SU-DHL-6 (cell line): ENCODE measurements at regions not wholly inside any gene's neighbourhood (a gene's known extent, or its start where the extent isn't known, plus 50 kb on each side); places are given as distances from the start of the nearest gene placed in this dataset.

Experiments used
- H2AFZ ChIP-seq: fragments of 200-600 bp; sonication (generic); 2 replicates; pipeline ENCODE4 v1.6.1; 2014; ENCODE audit warnings: low read depth, mild to moderate bottlenecking, moderate library complexity, mixed read lengths, antibody characterized with exemption, low read length; ENCODE audit not compliant: severe bottlenecking
- H3F3A ChIP-seq: fragments of 200-600 bp; shearing (Covaris generic); 2 replicates; pipeline ENCODE4 v1.6.0; 2016; ENCODE audit warnings: antibody characterized with exemption, mild to moderate bottlenecking; ENCODE audit not compliant: insufficient read depth
- H3K27ac ChIP-seq: fragments of 200-600 bp; sonication (generic); 2 replicates; pipeline ENCODE4 v1.5.1; 2016; ENCODE audit warnings: low read depth, mild to moderate bottlenecking, low read length, moderate library complexity, mixed read lengths
- H3K27me3 ChIP-seq: fragments of 200-600 bp; sonication (generic), shearing (Covaris generic); 2 replicates; pipeline ENCODE4 v1.6.0; 2014; ENCODE audit warnings: mild to moderate bottlenecking, low read length
- H3K36me3 ChIP-seq: fragments of 200-600 bp; sonication (generic); 2 replicates; pipeline ENCODE4 v1.6.1; 2014; ENCODE audit warnings: mild to moderate bottlenecking, low read length, mixed read lengths
- H3K4me2 ChIP-seq: fragments of 300-600, 200-600 bp; shearing (Covaris generic), sonication (generic); 2 replicates; pipeline ENCODE4 v1.6.0; 2014; ENCODE audit warnings: low read length, low read depth, mild to moderate bottlenecking; ENCODE audit not compliant: poor library complexity, severe bottlenecking
- H3K4me3 ChIP-seq: fragments of 200-600 bp; sonication (generic); 2 replicates; pipeline ENCODE4 v1.5.1; 2014; ENCODE audit warnings: antibody characterized with exemption, low read length, mild to moderate bottlenecking, mixed read lengths; ENCODE audit not compliant: insufficient read depth, poor library complexity, severe bottlenecking
- H3K79me2 ChIP-seq: fragments of 200-600 bp; sonication (generic); 2 replicates; pipeline ENCODE4 v1.6.1; 2014; ENCODE audit warnings: mild to moderate bottlenecking, low read length, moderate library complexity; ENCODE audit not compliant: insufficient read depth
- H3K9ac ChIP-seq: fragments of 200-600 bp; sonication (generic); 2 replicates; pipeline ENCODE4 v1.7.0; 2014; ENCODE audit warnings: mild to moderate bottlenecking, low read length
- H3K9me2 ChIP-seq: fragments of 200-600 bp; sonication (generic); replicated peaks from 2 replicates; pipeline ENCODE4 v1.6.1; 2014; ENCODE audit warnings: low read length; ENCODE audit not compliant: insufficient read depth
- H3K9me3 ChIP-seq: fragments of 200-600 bp; sonication (generic); 2 replicates; pipeline ENCODE4 v1.6.1; 2014; ENCODE audit warnings: low read length, mixed read lengths; ENCODE audit not compliant: insufficient read depth
- H4K20me1 ChIP-seq: fragments of 200-600 bp; sonication (generic); 2 replicates; pipeline ENCODE4 v1.6.1; 2014; ENCODE audit warnings: low read depth, mild to moderate bottlenecking, antibody characterized with exemption, low read length, moderate library complexity, mixed read lengths
- CTCF ChIP-seq: fragments of 200-600 bp; sonication (generic); IDR thresholded peaks from one replicate; pipeline ENCODE4 v1.5.1; 2017; ENCODE audit warnings: antibody characterized with exemption, mild to moderate bottlenecking, low read length, moderate library complexity; ENCODE audit not compliant: insufficient read depth, poor library complexity, severe bottlenecking
- EZH2phosphoT487 ChIP-seq: fragments of 200-600 bp; sonication (generic), shearing (Covaris generic); conservative IDR thresholded peaks from 2 replicates; pipeline ENCODE4 v1.6.1; 2018; ENCODE audit warnings: mild to moderate bottlenecking, antibody characterized with exemption, low read length, moderate library complexity, mixed read lengths

GRCh38 chr5:109956884-109957283, 267.2 kb downstream of the MAN2A1 start:
- Histone ChIP-seq H3F3A (no peaks in the 10 kb centered on the region), H3K27me3 (no peaks in the 10 kb centered on the region), H3K79me2 (no peaks in the 10 kb centered on the region), H3K9me2 (no peaks in the 10 kb centered on the region), H3K36me3 (no peaks in the 10 kb centered on the region), H3K9ac (no peak overlapping the region), H4K20me1 (no peaks in the 10 kb centered on the region), H2AFZ (no peak overlapping the region), H3K4me3 (no peak overlapping the region), H3K9me3 (no peaks in the 10 kb centered on the region), H3K4me2 (no peak overlapping the region), H3K27ac (no peak overlapping the region)
- TF ChIP-seq EZH2phosphoT487 (no peak), CTCF (no peak)

DNA sequence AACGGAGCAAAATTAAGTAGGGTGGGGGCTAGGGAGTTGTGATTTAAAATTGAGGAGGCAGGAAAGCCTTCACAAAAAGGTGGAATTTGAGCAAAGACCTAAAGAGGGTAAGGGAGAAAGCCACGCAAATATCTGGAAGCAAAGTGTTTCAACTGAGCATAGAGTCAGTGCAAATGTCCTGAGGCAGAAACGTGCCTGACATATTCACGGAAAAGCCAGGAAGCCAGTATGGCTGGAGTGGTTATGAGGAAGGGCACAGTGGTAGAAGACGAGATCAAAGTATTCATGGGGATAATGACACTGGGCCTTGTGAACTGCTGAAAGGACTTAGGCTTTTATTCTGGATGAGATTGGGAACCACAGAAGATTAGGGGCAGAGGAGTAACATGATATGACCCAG, 268.4 kb downstream of the MAN2A1 start:
- H3K27ac ChIP-seq, result no peak overlapping the region
- no peak overlapping the region for H2AFZ ChIP-seq
- no peaks in the 10 kb centered on the region for H3K9me3 ChIP-seq
- TF ChIP-seq EZH2phosphoT487 (no peak), CTCF (no peak)
- H3K9ac ChIP-seq, result no peak overlapping the region
- no peaks in the 10 kb centered on the region for H4K20me1 ChIP-seq
- no peaks in the 10 kb centered on the region for H3K79me2 ChIP-seq
- H3K4me2 ChIP-seq, result no peak overlapping the region
- no peaks in the 10 kb centered on the region for H3K36me3 ChIP-seq
- no peaks in the 10 kb centered on the region for H3F3A ChIP-seq
- no peaks in the 10 kb centered on the region for H3K27me3 ChIP-seq
- H3K4me3 ChIP-seq, result no peak overlapping the region
- H3K9me2 ChIP-seq, result no peaks in the 10 kb centered on the region

DNA sequence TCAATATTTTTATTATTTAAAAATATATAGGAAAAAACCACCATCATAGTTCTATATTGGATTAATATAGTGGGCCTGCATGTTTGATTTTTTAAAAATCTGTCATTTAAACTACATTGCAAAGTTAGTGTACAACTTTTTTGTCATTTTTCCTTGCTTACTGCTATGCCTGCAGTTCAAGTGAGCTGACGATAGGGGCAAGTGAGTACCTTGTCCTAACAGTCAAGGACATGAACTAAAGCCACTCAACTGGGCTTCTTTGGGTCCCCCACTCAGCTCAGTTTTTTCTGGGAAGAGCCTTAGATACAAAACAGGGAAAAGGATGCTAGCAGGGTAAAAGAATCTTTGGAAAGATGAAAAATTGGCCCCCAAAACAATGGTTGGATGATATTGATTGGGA, 269.9 kb downstream of the MAN2A1 start:
- no peak overlapping the region for H3K27ac ChIP-seq
- no peaks in the 10 kb centered on the region for H4K20me1 ChIP-seq
- H3K4me2 ChIP-seq, result no peak overlapping the region
- H3K9me3 ChIP-seq, result no peaks in the 10 kb centered on the region
- TF ChIP-seq EZH2phosphoT487 (no peak), CTCF (no peak)
- no peak overlapping the region for H2AFZ ChIP-seq
- H3K9ac ChIP-seq, result no peak overlapping the region
- no peaks in the 10 kb centered on the region for H3F3A ChIP-seq
- no peaks in the 10 kb centered on the region for H3K36me3 ChIP-seq
- H3K79me2 ChIP-seq, result no peaks in the 10 kb centered on the region
- no peak overlapping the region for H3K4me3 ChIP-seq
- H3K9me2 ChIP-seq, result no peaks in the 10 kb centered on the region
- H3K27me3 ChIP-seq, result no peaks in the 10 kb centered on the region

DNA sequence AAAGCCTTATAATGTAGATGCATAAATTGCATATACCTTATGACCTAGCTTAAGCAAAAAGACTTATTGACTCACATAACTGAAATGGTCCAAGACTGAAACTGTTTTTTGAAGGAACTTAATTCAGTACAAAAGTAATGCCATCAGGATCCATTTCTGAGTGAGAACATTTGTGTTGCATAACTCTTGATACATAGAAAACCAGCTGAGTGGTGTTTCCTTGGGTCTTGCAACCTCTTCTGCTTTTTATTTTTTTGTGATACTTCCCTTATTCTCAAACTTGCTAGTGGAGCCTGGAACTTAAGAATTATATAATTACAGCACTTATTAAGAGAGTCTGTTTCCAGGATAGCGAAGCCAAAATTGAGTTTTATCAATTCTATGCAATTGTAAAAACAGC, 272.0 kb downstream of the MAN2A1 start:
- H3K9me2 ChIP-seq, result no peaks in the 10 kb centered on the region
- no peaks in the 10 kb centered on the region for H3F3A ChIP-seq
- H3K9ac ChIP-seq, result no peak overlapping the region
- no peaks in the 10 kb centered on the region for H3K36me3 ChIP-seq
- H3K4me3 ChIP-seq, result no peak overlapping the region
- H3K27me3 ChIP-seq, result no peaks in the 10 kb centered on the region
- no peak for TF ChIP-seq CTCF
- TF ChIP-seq EZH2phosphoT487, result no peak
- no peaks in the 10 kb centered on the region for H3K79me2 ChIP-seq
- H3K9me3 ChIP-seq, result no peaks in the 10 kb centered on the region
- no peak overlapping the region for H3K27ac ChIP-seq
- no peaks in the 10 kb centered on the region for H4K20me1 ChIP-seq
- no peak overlapping the region for H2AFZ ChIP-seq
- H3K4me2 ChIP-seq, result no peak overlapping the region
